ENCODE measurements at regions not wholly inside any gene's neighbourhood (a gene's known extent, or its start where the extent isn't known, plus 50 kb on each side); places are given as distances from the start of the nearest gene placed in this dataset.
"Not testable (repeated sequence)": the region's sequence is repeated elsewhere in the genome, so short reads cannot be mapped to it uniquely, and the experiment has no call there.

DNA sequence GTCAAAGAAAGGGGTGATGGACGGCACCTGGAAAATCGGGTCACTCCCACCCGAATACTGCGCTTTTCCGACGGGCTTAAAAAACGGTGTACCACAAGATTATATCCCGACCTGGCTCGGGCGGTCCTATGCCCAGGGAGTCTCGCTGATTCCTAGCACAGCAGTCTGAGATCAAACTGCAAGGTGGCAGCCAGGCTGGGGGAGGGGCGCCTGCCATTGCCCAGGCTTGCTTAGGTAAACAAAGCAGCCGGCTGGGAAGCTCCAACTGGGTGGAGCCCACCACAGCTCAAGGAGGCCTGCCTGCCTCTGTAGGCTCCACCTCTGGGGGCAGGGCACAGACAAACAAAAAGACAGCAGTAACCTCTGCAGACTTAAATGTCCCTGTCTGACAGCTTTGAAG is 413.8 kb upstream of the CTSO start:
- not testable (repeated sequence) for TF ChIP-seq ZFX (IDR thresholded peaks at IDR 0.05); CTCF (conservative IDR thresholded peaks at IDR 0.05)
